ENCODE measurements at regions not wholly inside any gene's neighbourhood (a gene's known extent, or its start where the extent isn't known, plus 50 kb on each side); places are given as distances from the start of the nearest gene placed in this dataset.

GRCh38 chr1:164233149-164233548, 325.8 kb upstream of the PBX1 start:
- Histone ChIP-seq H3K4me3 (ENCODE audit: low read length) (no peak overlapping the region), H3K9me2 (ENCODE audit: insufficient read depth, low read length) (no peaks in the 10 kb centered on the region), H3F3A (ENCODE audit: insufficient read depth, low read length, poor library complexity, severe bottlenecking) (no peaks in the 10 kb centered on the region), H3K9ac (ENCODE audit: low read length) (no peak overlapping the region), H3K36me3 (ENCODE audit: insufficient read depth, low read length) (no peaks in the 10 kb centered on the region), H2AFZ (ENCODE audit: low read depth, low read length) (no peak overlapping the region), H3K27ac (ENCODE audit: low read length) (no peak overlapping the region), H3K79me2 (replicated peaks; ENCODE audit: insufficient read depth, low read length) (no peaks in the 10 kb centered on the region), H3K27me3 (ENCODE audit: insufficient read depth, low read depth, low read length) (no peaks in the 10 kb centered on the region), H4K20me1 (ENCODE audit: insufficient read depth) (no peaks in the 10 kb centered on the region), H3K4me2 (ENCODE audit: low read length) (no peak overlapping the region), H3K9me3 (ENCODE audit: low read length) (peaks cover 3% of the 10 kb centered on the region)
- TF ChIP-seq CTCF (IDR thresholded peaks at IDR 0.05; ENCODE audit: poor library complexity, severe bottlenecking) (no peak), TAF1 (IDR thresholded peaks at IDR 0.05; ENCODE audit: low read depth) (no peak), RAD21 (conservative IDR thresholded peaks at IDR 0.05) (no peak), EZH2 (IDR thresholded peaks at IDR 0.05; ENCODE audit: borderline replicate concordance, insufficient read depth, low read length, poor library complexity, severe bottlenecking) (no peak), EP300 (conservative IDR thresholded peaks at IDR 0.05; ENCODE audit: poor library complexity, severe bottlenecking) (no peak), REST (IDR thresholded peaks at IDR 0.05; ENCODE audit: borderline replicate concordance) (no peak), SMC3 (conservative IDR thresholded peaks at IDR 0.05; ENCODE audit: poor library complexity) (no peak), POLR2AphosphoS5 (IDR thresholded peaks at IDR 0.05) (no peak), MXI1 (conservative IDR thresholded peaks at IDR 0.05; ENCODE audit: poor library complexity, severe bottlenecking) (no peak)

GRCh38 chr1:164240081-164240480, 318.9 kb upstream of the PBX1 start:
- H3F3A ChIP-seq (ENCODE audit: insufficient read depth, low read length, poor library complexity, severe bottlenecking), result no peaks in the 10 kb centered on the region
- H3K9me3 ChIP-seq (ENCODE audit: low read length), result no peaks in the 10 kb centered on the region
- H2AFZ ChIP-seq (ENCODE audit: low read depth, low read length), result no peak overlapping the region
- H3K36me3 ChIP-seq (ENCODE audit: insufficient read depth, low read length), result no peaks in the 10 kb centered on the region
- TF ChIP-seq RAD21 (conservative IDR thresholded peaks at IDR 0.05) (no peak), SMC3 (conservative IDR thresholded peaks at IDR 0.05; ENCODE audit: poor library complexity) (no peak), TAF1 (IDR thresholded peaks at IDR 0.05; ENCODE audit: low read depth) (no peak), POLR2AphosphoS5 (IDR thresholded peaks at IDR 0.05) (no peak), CTCF (IDR thresholded peaks at IDR 0.05; ENCODE audit: poor library complexity, severe bottlenecking) (no peak), REST (IDR thresholded peaks at IDR 0.05; ENCODE audit: borderline replicate concordance) (no peak), MXI1 (conservative IDR thresholded peaks at IDR 0.05; ENCODE audit: poor library complexity, severe bottlenecking) (no peak), EP300 (conservative IDR thresholded peaks at IDR 0.05; ENCODE audit: poor library complexity, severe bottlenecking) (no peak), EZH2 (IDR thresholded peaks at IDR 0.05; ENCODE audit: borderline replicate concordance, insufficient read depth, low read length, poor library complexity, severe bottlenecking) (no peak)
- H3K4me2 ChIP-seq (ENCODE audit: low read length), result no peak overlapping the region
- H4K20me1 ChIP-seq (ENCODE audit: insufficient read depth), result no peaks in the 10 kb centered on the region
- no peaks in the 10 kb centered on the region for H3K9me2 ChIP-seq (ENCODE audit: insufficient read depth, low read length)
- no peak overlapping the region for H3K4me3 ChIP-seq (ENCODE audit: low read length)
- H3K27me3 ChIP-seq (ENCODE audit: insufficient read depth, low read depth, low read length), result no peaks in the 10 kb centered on the region
- no peak overlapping the region for H3K27ac ChIP-seq (ENCODE audit: low read length)
- no peak overlapping the region for H3K9ac ChIP-seq (ENCODE audit: low read length)
- H3K79me2 ChIP-seq (replicated peaks; ENCODE audit: insufficient read depth, low read length), result no peaks in the 10 kb centered on the region

Data from neural cell (in vitro differentiated cells).